ENCODE measurements at regions not wholly inside any gene's neighbourhood (a gene's known extent, or its start where the extent isn't known, plus 50 kb on each side); places are given as distances from the start of the nearest gene placed in this dataset.

GRCh38 chr3:106573605-106574004, 704.8 kb upstream of the CBLB start:
- FAIRE-seq = no peak

GRCh38 chr3:106575029-106575428, 706.2 kb upstream of the CBLB start:
- FAIRE-seq = no peak

GRCh38 chr3:106577241-106577640, 708.4 kb upstream of the CBLB start:
- no peak for FAIRE-seq

- no peak for FAIRE-seq
Observed at GRCh38 chr3:106578911-106579310, 710.1 kb upstream of the CBLB start.

GRCh38 chr3:106582151-106582550, 713.3 kb upstream of the CBLB start:
- no peak for FAIRE-seq

- FAIRE-seq = no peak
Observed at GRCh38 chr3:106587551-106587950, 718.7 kb upstream of the CBLB start.

GRCh38 chr3:106588739-106589138, 719.9 kb upstream of the CBLB start:
- FAIRE-seq = no peak

- FAIRE-seq = no peak
Observed at GRCh38 chr3:106589311-106589942, 720.6 kb upstream of the CBLB start.

GRCh38 chr3:106590216-106590615, 721.4 kb upstream of the CBLB start:
- FAIRE-seq = no peak

- no peak for FAIRE-seq
Observed at GRCh38 chr3:106593381-106593780, 724.6 kb upstream of the CBLB start.

GRCh38 chr3:106609666-106610301, 741.0 kb upstream of the CBLB start:
- peak; percentile 92 for FAIRE-seq

- no peak for FAIRE-seq
Observed at GRCh38 chr3:106610362-106610959, 741.6 kb upstream of the CBLB start.

- no peak for FAIRE-seq
Observed at GRCh38 chr3:106611116-106611515, 742.3 kb upstream of the CBLB start.

- FAIRE-seq = no peak
Observed at GRCh38 chr3:106611841-106612240, 743.0 kb upstream of the CBLB start.

- FAIRE-seq = no peak
Observed at GRCh38 chr3:106616556-106616955, 747.7 kb upstream of the CBLB start.

GRCh38 chr3:106617276-106617675, 748.5 kb upstream of the CBLB start:
- no peak for FAIRE-seq

GRCh38 chr3:106620646-106621045, 751.8 kb upstream of the CBLB start:
- no peak for FAIRE-seq

- no peak for FAIRE-seq
Observed at GRCh38 chr3:106624154-106624553, 753.1 kb upstream of the CCDC54 start.

- no peak for FAIRE-seq
Observed at GRCh38 chr3:106628407-106628806, 748.8 kb upstream of the CCDC54 start.

GRCh38 chr3:106629215-106629832, 747.9 kb upstream of the CCDC54 start:
- FAIRE-seq = no peak

- no peak for FAIRE-seq
Observed at GRCh38 chr3:106631373-106632108, 745.7 kb upstream of the CCDC54 start.

GRCh38 chr3:106635271-106635670, 742.0 kb upstream of the CCDC54 start:
- FAIRE-seq = no peak

GRCh38 chr3:106635826-106636225, 741.4 kb upstream of the CCDC54 start:
- FAIRE-seq = no peak

All from A204.1 (cell line).